LNCaP clone FGC (cell line): ENCODE measurements at regions not wholly inside any gene's neighbourhood (a gene's known extent, or its start where the extent isn't known, plus 50 kb on each side); places are given as distances from the start of the nearest gene placed in this dataset.

Source experiments
- DNase-seq: peaks from one replicate; pipeline ENCODE4 v3.0.0-alpha.2; 2011; ENCODE audit warnings: low read depth
- H3K4me3 ChIP-seq: 2 replicates; pipeline ENCODE4 v1.5.1; 2011; ENCODE audit warnings: mild to moderate bottlenecking, low read depth, low read length, control low read depth
- TF ChIP-seq, protein P1 (sequence below): IDR thresholded peaks from 2 replicates; pipeline ENCODE4 v1.5.1; 2012; ENCODE audit warnings: mild to moderate bottlenecking; ENCODE audit not compliant: control insufficient read depth, insufficient read depth; ENCODE audit errors: extremely low read depth

DNA sequence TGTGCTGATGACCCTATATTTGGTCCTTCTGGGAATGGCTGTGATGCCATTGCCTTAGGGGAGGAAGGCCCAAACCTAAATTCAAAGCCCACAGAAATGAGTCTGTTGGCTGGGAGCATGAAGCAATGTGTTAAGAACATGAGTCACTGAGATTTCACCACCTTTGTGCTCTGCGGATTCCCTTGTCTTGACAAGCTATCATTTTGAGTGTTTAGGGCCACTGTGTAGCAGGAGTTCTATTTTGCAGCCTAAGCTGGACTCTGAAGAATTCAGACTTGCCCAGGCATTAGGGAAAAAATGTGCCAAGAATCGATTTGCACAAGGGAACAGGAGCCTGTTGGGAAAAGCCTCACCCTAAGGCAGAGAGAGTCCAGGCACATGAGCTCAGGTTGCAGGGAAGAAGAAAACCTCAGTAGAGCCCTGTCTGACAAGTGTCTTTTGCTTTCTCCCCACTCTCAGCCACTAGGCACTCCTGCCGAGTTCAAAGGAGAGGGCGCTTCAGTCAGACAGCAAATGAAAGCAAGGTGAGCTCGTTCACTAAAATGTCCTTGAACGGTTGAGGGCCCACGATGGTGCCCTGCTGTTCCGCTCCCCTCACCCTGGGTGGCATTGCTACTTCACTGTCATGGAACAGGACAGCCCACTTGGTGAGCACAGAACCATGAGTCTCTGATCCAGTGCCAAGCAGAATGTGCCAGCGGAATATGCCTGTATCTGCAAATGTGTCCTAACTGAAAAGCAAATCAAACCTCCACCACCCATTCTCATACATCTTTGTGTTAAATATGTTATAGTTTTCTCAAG lies 93.6 kb downstream of the PRLHR start:
- no peak overlapping the region for H3K4me3 ChIP-seq
- DNase-seq = no peak
- TF ChIP-seq, protein P1, sequence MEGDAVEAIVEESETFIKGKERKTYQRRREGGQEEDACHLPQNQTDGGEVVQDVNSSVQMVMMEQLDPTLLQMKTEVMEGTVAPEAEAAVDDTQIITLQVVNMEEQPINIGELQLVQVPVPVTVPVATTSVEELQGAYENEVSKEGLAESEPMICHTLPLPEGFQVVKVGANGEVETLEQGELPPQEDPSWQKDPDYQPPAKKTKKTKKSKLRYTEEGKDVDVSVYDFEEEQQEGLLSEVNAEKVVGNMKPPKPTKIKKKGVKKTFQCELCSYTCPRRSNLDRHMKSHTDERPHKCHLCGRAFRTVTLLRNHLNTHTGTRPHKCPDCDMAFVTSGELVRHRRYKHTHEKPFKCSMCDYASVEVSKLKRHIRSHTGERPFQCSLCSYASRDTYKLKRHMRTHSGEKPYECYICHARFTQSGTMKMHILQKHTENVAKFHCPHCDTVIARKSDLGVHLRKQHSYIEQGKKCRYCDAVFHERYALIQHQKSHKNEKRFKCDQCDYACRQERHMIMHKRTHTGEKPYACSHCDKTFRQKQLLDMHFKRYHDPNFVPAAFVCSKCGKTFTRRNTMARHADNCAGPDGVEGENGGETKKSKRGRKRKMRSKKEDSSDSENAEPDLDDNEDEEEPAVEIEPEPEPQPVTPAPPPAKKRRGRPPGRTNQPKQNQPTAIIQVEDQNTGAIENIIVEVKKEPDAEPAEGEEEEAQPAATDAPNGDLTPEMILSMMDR = no peak

- no peak for DNase-seq
- H3K4me3 ChIP-seq = no peak overlapping the region
- TF ChIP-seq, protein P1 = no peak
These were observed 94.3 kb downstream of the PRLHR start for GRCh38 chr10:118501171-118501570.

DNA sequence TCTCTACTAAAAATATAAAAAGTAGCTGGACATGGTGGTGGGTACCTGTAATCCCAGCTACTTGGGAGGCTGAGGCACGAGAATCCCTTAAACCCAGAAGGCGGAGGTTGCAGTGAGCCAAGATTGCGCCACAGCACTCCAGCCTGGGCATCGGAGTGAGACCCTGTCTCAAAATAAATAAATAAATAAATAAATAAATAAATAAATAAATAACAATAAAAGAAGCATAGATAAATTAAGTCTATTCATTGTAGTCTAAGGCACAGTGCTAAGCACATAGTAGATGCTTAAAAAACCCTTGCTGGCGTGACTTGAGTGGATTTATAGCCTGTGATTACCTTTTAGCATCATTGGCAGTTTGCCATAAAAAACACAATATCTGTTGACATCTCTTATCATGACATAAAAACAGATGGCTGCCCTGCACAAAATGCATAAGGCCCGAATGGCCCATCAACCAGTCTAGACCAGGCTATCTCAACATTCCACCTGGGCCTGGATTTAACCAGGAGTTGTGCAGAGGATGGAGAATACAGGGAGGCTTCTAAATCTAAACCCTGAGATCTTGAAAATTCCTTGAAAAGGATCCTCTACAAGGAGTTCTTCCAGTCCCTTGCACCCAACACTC lies 94.9 kb downstream of the PRLHR start:
- TF ChIP-seq, protein P1 = no peak
- no peak for DNase-seq
- H3K4me3 ChIP-seq = no peak overlapping the region

DNA sequence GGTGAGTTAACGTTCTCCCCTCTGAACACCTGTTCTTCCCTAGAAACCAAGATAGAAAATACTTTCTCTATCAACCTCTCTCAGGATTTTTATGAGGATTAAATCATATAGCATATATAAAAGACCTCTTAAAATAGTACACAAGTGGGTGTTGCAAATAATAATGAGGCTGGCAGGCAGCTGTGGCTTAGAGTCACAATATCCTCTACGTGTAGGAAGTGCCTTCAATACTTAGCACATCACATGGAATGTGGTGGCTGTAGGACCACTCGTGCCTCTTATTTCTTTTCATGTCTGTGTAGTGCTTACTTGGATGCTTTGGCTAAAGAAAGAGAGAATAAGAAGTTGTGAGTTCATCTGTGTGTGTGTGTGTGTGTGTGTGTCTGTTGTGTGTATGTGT lies 96.3 kb downstream of the PRLHR start:
- TF ChIP-seq, protein P1 = no peak
- no peak for DNase-seq
- no peak overlapping the region for H3K4me3 ChIP-seq

- no peak for DNase-seq
- TF ChIP-seq, protein P1 = no peak
These were observed 96.8 kb downstream of the PRLHR start for GRCh38 chr10:118498623-118499022.

GRCh38 chr10:118497227-118497626 lies 98.2 kb downstream of the PRLHR start:
- TF ChIP-seq, protein P1 = no peak

More at GRCh38 chr10:118498623-118499022, 96.8 kb downstream of the PRLHR start:
- no peak overlapping the region for H3K4me3 ChIP-seq

More at GRCh38 chr10:118497227-118497626, 98.2 kb downstream of the PRLHR start:
- DNase-seq = no peak
- H3K4me3 ChIP-seq = no peak overlapping the region
